CD4-positive, alpha-beta T cell (primary cell): ENCODE measurements at regions not wholly inside any gene's neighbourhood (a gene's known extent, or its start where the extent isn't known, plus 50 kb on each side); places are given as distances from the start of the nearest gene placed in this dataset.

Experiments
- ATAC-seq: fragments of 200-7000 bp; cut with Tn5 transposase; one replicate; pipeline ENCODE4 v1.10.0; 2022; ENCODE audit warnings: mild to moderate bottlenecking; ENCODE audit not compliant: poor library complexity
- CTCF ChIA-PET: fragments of 350-600 bp; sonication (Branson Sonifier 250); formaldehyde crosslinking; loops from one replicate; lab custom pipeline; 2021; ENCODE audit warnings: antibody characterized with exemption, inconsistent platforms; lab: Charles Lee
- POLR2A ChIA-PET: fragments of 350-600 bp; sonication (Branson Sonifier 250); formaldehyde crosslinking; loops from one replicate; lab custom pipeline; 2021; ENCODE audit warnings: antibody characterized with exemption, inconsistent platforms; lab: Charles Lee
- DNase-seq, 14 experiments: peaks; one replicate each; pipeline ENCODE4 v3.0.0-alpha.2; 2013 to 2020; ENCODE audit warnings: mixed read lengths in 2 of 14
- H3K27ac ChIP-seq, 2 donors: one replicate each; pipeline versions ENCODE4 v1.5.1 to v1.7.0; 2013; ENCODE audit warnings: low read length in 2 of 2, low read depth in 1 of 2, mild to moderate bottlenecking in 1 of 2
- H3K27me3 ChIP-seq, 2 experiments: 1 replicate in 1 of 2; 2 replicates in 1 of 2; pipeline versions ENCODE4 v1.6.1 to v1.7.0; 2013; ENCODE audit warnings: low read length in 2 of 2, control low read depth in 1 of 2, mild to moderate bottlenecking in 1 of 2, moderate library complexity in 1 of 2; ENCODE audit not compliant: insufficient read depth in 2 of 2, control insufficient read depth in 1 of 2
- H3K36me3 ChIP-seq: one replicate; pipeline ENCODE4 v1.6.1; 2013; ENCODE audit warnings: low read length, control low read depth; ENCODE audit not compliant: insufficient read depth
- H3K4me1 ChIP-seq: one replicate; pipeline ENCODE4 v1.6.1; 2013; ENCODE audit warnings: low read length, control low read depth; ENCODE audit not compliant: insufficient read depth
- H3K4me3 ChIP-seq: one replicate; pipeline ENCODE4 v1.5.1; 2013; ENCODE audit warnings: mild to moderate bottlenecking, low read length, moderate library complexity
- H3K9me3 ChIP-seq, 2 experiments: 1 replicate in 1 of 2; 2 replicates in 1 of 2; pipeline versions ENCODE4 v1.6.1 to v1.7.0; 2013; ENCODE audit warnings: low read length in 2 of 2, mild to moderate bottlenecking in 2 of 2, control low read depth in 1 of 2, moderate library complexity in 1 of 2; ENCODE audit not compliant: control insufficient read depth in 1 of 2, insufficient read depth in 1 of 2
- H3K27ac Mint-ChIP-seq: one replicate; pipeline ENCODE4 v1.8.0; 2020; ENCODE audit warnings: mixed read lengths
- H3K27me3 Mint-ChIP-seq: one replicate; pipeline ENCODE4 v1.8.0; 2021; ENCODE audit warnings: mixed read lengths
- H3K36me3 Mint-ChIP-seq: one replicate; pipeline ENCODE4 v1.8.0; 2021; ENCODE audit warnings: low read depth, mixed read lengths
- H3K4me1 Mint-ChIP-seq: one replicate; pipeline ENCODE4 v1.8.0; 2021; ENCODE audit warnings: low read depth, mixed read lengths
- H3K4me3 Mint-ChIP-seq: one replicate; pipeline ENCODE4 v1.8.0; 2020; ENCODE audit warnings: mild to moderate bottlenecking, mixed read lengths
- H3K9me3 Mint-ChIP-seq: one replicate; pipeline ENCODE4 v1.8.0; 2020; ENCODE audit warnings: mixed read lengths
- intact Hi-C, 2 experiments: fragments of 100-400 bp; cut with DNase I in 1 of 2; cut with micrococcal nuclease in 1 of 2; formaldehyde crosslinking; loops; one replicate each; pipeline versions ENCODE4 v1.15.1 to v1.9.0; 2023 to 2025; cut with DNase I, micrococcal nuclease
- TF ChIP-seq, protein P1 (sequence below): fragments of 200-600 bp; IDR thresholded peaks from one replicate; pipeline ENCODE4 v1.8.0; 2022; ENCODE audit warnings: antibody characterized with exemption, mild to moderate bottlenecking

DNA sequence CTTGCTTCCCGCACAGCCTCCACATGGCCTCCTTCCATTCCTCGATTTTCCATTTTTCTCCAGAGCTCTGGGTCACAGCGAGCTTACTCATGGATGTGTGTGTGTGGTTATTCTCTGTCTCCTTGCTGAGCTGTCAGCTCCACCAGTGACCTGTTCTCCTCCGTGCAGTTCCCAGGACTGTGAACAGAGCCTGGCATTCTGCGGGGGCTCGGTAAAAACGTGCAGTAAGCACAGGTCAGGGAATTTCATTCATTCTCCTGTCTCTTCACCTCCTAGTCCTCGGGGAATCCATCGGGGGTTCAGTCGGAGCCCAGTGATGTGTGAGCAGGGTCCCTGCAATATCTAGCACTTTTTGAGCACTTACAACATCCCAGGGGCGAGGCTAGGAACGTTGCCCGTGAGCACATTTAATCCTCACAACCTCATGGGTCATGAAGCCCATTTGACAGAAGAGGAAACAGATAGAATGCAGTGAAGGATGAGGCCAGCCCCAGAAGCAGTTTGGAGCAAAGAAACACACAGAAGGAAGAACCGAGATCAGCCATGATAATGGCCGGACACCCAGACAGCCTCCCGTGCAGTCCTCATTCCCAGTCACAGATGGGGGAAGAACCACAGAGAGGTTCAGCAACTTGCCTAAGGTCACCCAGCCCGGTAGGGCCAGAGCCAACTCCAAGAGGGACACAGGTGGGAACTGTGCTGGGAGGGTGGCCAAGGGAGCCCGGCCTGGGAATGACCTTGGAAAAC, 183.2 kb upstream of the GSE1 start:
- no peaks in the 10 kb centered on the region for H3K9me3 Mint-ChIP-seq
- Histone ChIP-seq H3K4me3 (no peak overlapping the region), H3K9me3 (no peaks in the 10 kb centered on the region), H3K4me1 (peaks cover 4% of the 10 kb centered on the region), H3K27ac (no peak overlapping the region), H3K27me3 (no peaks in the 10 kb centered on the region), H3K36me3 (no peaks in the 10 kb centered on the region)
- no peaks in the 10 kb centered on the region for H3K4me1 Mint-ChIP-seq
- no peak for ATAC-seq
- intact Hi-C loops: no loop called here
- no peak overlapping the region for H3K4me3 Mint-ChIP-seq
- H3K36me3 Mint-ChIP-seq: no peaks in the 10 kb centered on the region
- DNase-seq: no peak
- CTCF ChIA-PET: no interaction called here
- H3K27me3 Mint-ChIP-seq: no peaks in the 10 kb centered on the region
- TF ChIP-seq, protein P1, sequence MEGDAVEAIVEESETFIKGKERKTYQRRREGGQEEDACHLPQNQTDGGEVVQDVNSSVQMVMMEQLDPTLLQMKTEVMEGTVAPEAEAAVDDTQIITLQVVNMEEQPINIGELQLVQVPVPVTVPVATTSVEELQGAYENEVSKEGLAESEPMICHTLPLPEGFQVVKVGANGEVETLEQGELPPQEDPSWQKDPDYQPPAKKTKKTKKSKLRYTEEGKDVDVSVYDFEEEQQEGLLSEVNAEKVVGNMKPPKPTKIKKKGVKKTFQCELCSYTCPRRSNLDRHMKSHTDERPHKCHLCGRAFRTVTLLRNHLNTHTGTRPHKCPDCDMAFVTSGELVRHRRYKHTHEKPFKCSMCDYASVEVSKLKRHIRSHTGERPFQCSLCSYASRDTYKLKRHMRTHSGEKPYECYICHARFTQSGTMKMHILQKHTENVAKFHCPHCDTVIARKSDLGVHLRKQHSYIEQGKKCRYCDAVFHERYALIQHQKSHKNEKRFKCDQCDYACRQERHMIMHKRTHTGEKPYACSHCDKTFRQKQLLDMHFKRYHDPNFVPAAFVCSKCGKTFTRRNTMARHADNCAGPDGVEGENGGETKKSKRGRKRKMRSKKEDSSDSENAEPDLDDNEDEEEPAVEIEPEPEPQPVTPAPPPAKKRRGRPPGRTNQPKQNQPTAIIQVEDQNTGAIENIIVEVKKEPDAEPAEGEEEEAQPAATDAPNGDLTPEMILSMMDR: no peak
- POLR2A ChIA-PET: no interaction called here
- no peak overlapping the region for H3K27ac Mint-ChIP-seq

DNA sequence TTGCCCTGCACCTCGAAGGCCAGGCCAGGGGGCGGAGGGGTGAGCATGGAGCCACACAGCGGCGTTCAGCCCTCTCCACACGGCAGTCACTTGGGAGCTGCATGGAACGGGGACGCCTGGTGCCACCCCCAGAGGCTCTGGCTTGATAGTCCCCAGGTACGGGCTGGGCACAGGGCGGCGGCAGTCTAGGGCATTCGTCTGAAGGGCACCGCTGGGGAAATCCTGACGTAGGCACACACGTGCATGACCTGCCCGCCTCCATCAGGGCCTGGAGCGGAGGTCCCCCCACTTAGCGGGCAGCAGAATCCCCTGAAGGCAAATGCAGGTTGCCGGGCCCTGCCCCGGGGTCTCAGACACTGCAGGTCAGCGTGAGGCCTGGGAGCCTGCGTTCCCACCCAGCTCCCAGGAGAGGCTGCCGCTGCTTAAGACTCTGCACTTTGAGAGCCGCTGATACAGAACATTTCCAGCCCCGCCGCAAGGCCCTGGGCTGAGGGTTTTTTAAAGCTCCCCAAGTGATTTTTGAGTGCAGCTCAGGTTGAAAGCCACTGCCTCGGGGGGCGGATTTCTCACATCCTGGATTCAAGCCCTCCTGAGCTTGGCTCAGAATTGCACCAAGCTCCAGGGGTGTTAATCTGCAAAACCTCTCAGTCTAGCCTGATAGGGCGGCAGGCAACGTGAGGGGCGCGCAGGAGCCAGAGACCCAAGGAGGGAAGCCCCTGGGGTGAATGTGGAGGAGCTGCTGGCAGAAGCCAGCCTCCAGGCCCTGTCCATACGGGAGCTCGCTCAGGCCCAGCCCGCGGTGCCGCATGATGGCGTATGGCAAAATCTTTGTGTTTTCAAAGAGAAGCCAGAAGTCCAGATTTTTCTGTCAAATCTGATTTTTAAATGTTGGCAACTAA, 182.3 kb upstream of the GSE1 start:
- Histone ChIP-seq H3K4me1 (peaks cover 4% of the 10 kb centered on the region), H3K4me3 (no peak overlapping the region), H3K27ac (no peak overlapping the region), H3K9me3 (no peaks in the 10 kb centered on the region), H3K36me3 (no peaks in the 10 kb centered on the region), H3K27me3 (no peaks in the 10 kb centered on the region)
- no peaks in the 10 kb centered on the region for H3K9me3 Mint-ChIP-seq
- intact Hi-C loops: no loop called here
- H3K27me3 Mint-ChIP-seq: no peaks in the 10 kb centered on the region
- no peaks in the 10 kb centered on the region for H3K4me1 Mint-ChIP-seq
- ATAC-seq (no peak), DNase-seq (no peak)
- no peak overlapping the region for H3K4me3 Mint-ChIP-seq
- H3K27ac Mint-ChIP-seq: no peak overlapping the region
- TF ChIP-seq, protein P1: no peak
- CTCF ChIA-PET: no interaction called here
- POLR2A ChIA-PET: no interaction called here
- H3K36me3 Mint-ChIP-seq: no peaks in the 10 kb centered on the region

DNA sequence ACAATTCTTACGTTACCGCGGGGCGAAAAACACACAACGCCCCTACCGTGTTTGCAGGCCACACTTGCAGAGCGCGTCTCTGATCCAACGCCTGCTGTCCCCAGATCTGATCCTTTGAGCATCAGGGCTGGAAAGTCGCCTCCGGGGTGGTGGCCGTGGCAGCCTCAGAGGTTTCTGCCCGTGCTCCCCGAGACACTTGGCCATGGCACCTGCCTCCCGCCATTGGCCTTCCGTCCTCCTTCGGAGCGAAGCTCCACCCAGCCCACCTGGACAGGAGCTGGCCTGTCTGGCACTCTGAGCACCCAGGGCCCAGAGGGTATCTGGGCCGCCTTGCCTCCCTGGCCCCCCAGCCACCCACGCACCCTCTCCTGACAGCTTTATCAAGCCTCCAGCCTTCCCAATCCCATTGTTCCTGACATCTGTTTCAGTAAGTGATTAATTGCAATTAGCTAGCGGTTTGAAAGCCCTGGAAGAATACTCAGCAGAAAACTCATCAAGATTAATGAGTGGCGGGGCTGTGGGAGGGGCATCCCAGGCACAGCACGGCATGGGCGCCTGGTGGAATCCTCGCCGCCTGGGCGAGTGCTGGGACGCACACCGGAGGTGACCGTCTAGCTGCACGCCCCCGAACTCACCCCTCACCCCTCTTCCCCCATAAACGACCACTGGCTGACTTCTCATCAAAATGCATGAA, 181.5 kb upstream of the GSE1 start:
- TF ChIP-seq, protein P1: no peak
- Mint-ChIP-seq H3K27ac (no peak overlapping the region), H3K9me3 (no peaks in the 10 kb centered on the region), H3K4me1 (no peaks in the 10 kb centered on the region), H3K36me3 (no peaks in the 10 kb centered on the region), H3K27me3 (no peaks in the 10 kb centered on the region), H3K4me3 (no peak overlapping the region)
- no peaks in the 10 kb centered on the region for H3K27me3 ChIP-seq
- no peak for ATAC-seq
- no peaks in the 10 kb centered on the region for H3K36me3 ChIP-seq
- no peak for DNase-seq
- POLR2A ChIA-PET: no interaction called here
- H3K4me1 ChIP-seq: peaks cover 4% of the 10 kb centered on the region
- intact Hi-C loops: no loop called here
- no peak overlapping the region for H3K4me3 ChIP-seq
- CTCF ChIA-PET: no interaction called here
- H3K9me3 ChIP-seq: no peaks in the 10 kb centered on the region
- no peak overlapping the region for H3K27ac ChIP-seq
